BJ (cell line): ENCODE measurements at regions not wholly inside any gene's neighbourhood (a gene's known extent, or its start where the extent isn't known, plus 50 kb on each side); places are given as distances from the start of the nearest gene placed in this dataset.

Experiments
- CTCF ChIA-PET: fragments of 350-600 bp; formaldehyde crosslinking; extraction: SDS; loops from one replicate; lab custom pipeline; 2021; ENCODE audit warnings: antibody characterized with exemption, inconsistent platforms; lab: Yijun Ruan, JAX
- POLR2A ChIA-PET: fragments of 300-600 bp; sonication (Branson Sonifier 250); formaldehyde crosslinking; extraction: SDS; loops from one replicate; lab custom pipeline; 2021; ENCODE audit warnings: antibody characterized with exemption; lab: Charles Lee
- DNase-seq: peaks from one replicate; pipeline ENCODE4 v3.0.0-alpha.2; 2011; ENCODE audit warnings: low read depth
- H3K27me3 ChIP-seq: 2 replicates; pipeline ENCODE4 v1.6.0; 2011; ENCODE audit warnings: low read length; ENCODE audit not compliant: control insufficient read depth, insufficient read depth
- H3K36me3 ChIP-seq: 2 replicates; pipeline ENCODE4 v1.5.1; 2011; ENCODE audit warnings: low read length; ENCODE audit not compliant: control insufficient read depth, insufficient read depth
- H3K4me3 ChIP-seq: 2 replicates; pipeline ENCODE4 v1.5.1; 2011; ENCODE audit warnings: low read depth, mild to moderate bottlenecking, control low read depth, low read length
- TF ChIP-seq, protein P1 (sequence below): IDR thresholded peaks from 2 replicates; pipeline ENCODE4 v1.5.1; 2011; ENCODE audit warnings: low read depth, mild to moderate bottlenecking, control low read depth, inconsistent platforms, low read length, moderate library complexity; ENCODE audit not compliant: insufficient read depth

DNA sequence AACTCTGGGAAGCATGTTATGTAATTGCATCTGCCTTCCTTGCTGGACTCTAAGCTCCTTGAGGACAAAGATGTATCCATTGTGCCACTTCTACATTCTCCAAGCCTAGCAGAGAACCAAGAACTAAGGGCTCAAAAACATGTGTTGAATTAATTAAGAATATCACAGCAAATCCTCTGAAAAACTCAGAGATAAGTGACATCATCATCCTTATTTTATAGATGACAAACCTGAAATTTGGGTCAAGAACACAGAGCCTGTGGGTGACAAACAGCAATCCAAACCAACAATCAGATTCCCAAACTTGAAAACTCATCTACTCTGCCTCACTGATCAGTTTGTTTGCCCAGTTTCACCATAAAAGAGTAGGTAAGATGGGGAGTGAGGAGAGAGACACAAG lies 503.6 kb upstream of the LRRN3 start:
- ChIA-PET POLR2A (no interaction called here), CTCF (no interaction called here)
- TF ChIP-seq, protein P1, sequence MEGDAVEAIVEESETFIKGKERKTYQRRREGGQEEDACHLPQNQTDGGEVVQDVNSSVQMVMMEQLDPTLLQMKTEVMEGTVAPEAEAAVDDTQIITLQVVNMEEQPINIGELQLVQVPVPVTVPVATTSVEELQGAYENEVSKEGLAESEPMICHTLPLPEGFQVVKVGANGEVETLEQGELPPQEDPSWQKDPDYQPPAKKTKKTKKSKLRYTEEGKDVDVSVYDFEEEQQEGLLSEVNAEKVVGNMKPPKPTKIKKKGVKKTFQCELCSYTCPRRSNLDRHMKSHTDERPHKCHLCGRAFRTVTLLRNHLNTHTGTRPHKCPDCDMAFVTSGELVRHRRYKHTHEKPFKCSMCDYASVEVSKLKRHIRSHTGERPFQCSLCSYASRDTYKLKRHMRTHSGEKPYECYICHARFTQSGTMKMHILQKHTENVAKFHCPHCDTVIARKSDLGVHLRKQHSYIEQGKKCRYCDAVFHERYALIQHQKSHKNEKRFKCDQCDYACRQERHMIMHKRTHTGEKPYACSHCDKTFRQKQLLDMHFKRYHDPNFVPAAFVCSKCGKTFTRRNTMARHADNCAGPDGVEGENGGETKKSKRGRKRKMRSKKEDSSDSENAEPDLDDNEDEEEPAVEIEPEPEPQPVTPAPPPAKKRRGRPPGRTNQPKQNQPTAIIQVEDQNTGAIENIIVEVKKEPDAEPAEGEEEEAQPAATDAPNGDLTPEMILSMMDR, result no peak
- DNase-seq, result no peak
- no peaks in the 10 kb centered on the region for H3K27me3 ChIP-seq
- H3K4me3 ChIP-seq, result no peak overlapping the region
- H3K36me3 ChIP-seq, result no peaks in the 10 kb centered on the region

DNA sequence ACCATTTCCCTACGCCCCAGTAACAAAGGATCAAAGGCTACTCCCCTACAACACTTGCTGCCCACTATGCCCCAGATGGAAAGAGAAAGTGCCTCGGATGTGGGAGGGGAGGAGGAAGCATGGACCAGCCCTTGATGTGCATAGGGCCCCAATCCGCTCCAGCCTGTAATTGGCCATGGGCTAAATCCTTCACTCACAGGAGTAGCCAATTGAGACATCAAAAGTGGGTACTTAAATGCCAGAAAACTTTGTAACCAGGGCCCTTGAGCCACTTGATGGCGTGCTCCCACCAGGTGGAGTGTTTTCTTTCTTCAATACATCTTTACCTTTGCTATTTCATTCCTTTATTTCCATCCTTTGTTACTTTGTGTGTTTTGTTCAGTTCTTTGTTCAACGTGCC lies 500.5 kb upstream of the LRRN3 start:
- Histone ChIP-seq H3K4me3 (no peak overlapping the region), H3K36me3 (no peaks in the 10 kb centered on the region), H3K27me3 (no peaks in the 10 kb centered on the region)
- TF ChIP-seq, protein P1, result no peak
- no peak for DNase-seq
- CTCF ChIA-PET, result interaction anchor here (0.6 kb wide), 1 partner anchor 15 kb away, joined by 3 read pairs; no protein-coding TSS in a partner anchor
- POLR2A ChIA-PET, result no interaction called here

DNA sequence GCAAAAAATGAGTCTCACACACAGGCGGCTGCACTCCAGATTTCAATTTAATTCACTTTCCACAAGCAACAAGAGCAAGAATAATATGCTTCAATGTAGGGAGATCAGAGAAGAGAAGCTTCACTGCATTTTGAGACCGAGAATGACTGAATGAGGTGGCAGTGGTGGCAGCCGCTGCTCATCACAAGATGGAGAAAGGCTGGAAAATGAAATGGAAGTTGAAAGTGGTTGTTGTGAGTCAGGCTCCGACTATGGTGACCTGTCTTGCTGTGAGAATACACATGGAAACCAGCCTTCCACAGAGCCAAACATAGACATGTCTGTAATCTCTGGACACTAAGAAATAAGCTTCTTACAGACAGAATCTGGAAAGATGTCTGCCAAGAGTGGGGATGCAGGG lies 499.6 kb upstream of the LRRN3 start:
- no peak overlapping the region for H3K4me3 ChIP-seq
- TF ChIP-seq, protein P1, result no peak
- no peaks in the 10 kb centered on the region for H3K27me3 ChIP-seq
- H3K36me3 ChIP-seq, result no peaks in the 10 kb centered on the region
- DNase-seq, result no peak
- POLR2A ChIA-PET, result no interaction called here
- CTCF ChIA-PET, result interaction anchor here (0.8 to 0.9 kb wide), 2 partner anchors 11 to 12 kb away, joined by 3 to 4 read pairs; no protein-coding TSS in a partner anchor

DNA sequence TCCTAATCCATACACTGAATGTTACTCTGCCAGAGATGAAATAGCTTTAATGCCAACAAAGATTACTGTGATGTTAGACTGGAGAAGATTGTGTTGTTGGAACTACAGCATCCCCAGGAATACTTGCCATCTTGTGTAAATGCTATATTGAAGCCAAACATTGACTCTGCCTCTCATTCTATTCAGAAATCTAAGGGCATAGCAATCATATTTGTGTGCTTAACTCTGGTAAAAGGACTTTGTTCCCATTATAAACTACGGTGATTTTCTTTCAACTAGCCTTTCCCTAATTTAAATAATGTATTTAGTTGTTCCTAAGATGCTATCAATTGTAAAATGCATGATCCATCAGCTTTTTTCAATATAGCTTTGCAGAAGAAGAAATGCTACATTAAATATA lies 498.4 kb upstream of the LRRN3 start:
- TF ChIP-seq, protein P1, result no peak
- ChIA-PET CTCF (no interaction called here), POLR2A (no interaction called here)
- no peaks in the 10 kb centered on the region for H3K27me3 ChIP-seq
- H3K36me3 ChIP-seq, result no peaks in the 10 kb centered on the region
- DNase-seq, result no peak
- no peak overlapping the region for H3K4me3 ChIP-seq

DNA sequence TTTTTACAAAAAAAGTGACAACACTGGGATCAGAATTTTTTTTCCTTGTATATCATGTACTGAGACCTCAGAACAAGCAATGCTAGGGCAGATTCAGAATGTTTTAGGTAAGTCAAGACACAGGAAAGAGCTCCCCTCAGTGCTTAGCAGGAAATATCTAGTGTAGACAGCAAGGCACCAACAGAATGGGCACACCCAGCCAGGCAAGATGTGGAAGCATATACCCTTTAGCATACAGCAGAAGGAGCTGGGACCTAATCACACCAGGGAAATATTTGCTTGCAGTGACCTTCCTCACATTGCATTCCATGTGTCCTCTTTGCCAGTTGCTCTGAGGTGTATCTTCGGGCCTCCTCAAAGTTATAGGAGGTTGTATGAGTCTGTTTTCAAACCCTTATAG lies 497.6 kb upstream of the LRRN3 start:
- H3K27me3 ChIP-seq, result no peaks in the 10 kb centered on the region
- TF ChIP-seq, protein P1, result no peak
- ChIA-PET POLR2A (no interaction called here), CTCF (no interaction called here)
- no peaks in the 10 kb centered on the region for H3K36me3 ChIP-seq
- no peak for DNase-seq
- H3K4me3 ChIP-seq, result no peak overlapping the region
